Transverse colon (tissue), 4 donors: ENCODE measurements at regions not wholly inside any gene's neighbourhood (a gene's known extent, or its start where the extent isn't known, plus 50 kb on each side); places are given as distances from the start of the nearest gene placed in this dataset.

Source experiments
- DNase-seq: peaks from one replicate; pipeline ENCODE4 v3.0.0-alpha.2; 2019
- H3K27ac ChIP-seq, 4 donors: fragments of 200-600 bp; sonication (generic); 2 replicates each; pipeline ENCODE4 v1.5.1; 2016 to 2018; ENCODE audit warnings: inconsistent platforms in 4 of 4
- H3K27me3 ChIP-seq: fragments of 200-600 bp; sonication (generic); 2 replicates; pipeline ENCODE4 v1.5.1; 2017; ENCODE audit warnings: inconsistent platforms
- H3K36me3 ChIP-seq, 4 donors: fragments of 200-600 bp; sonication (generic); 2 replicates each; pipeline ENCODE4 v1.5.1; 2017 to 2019; ENCODE audit warnings: inconsistent platforms in 4 of 4
- H3K4me1 ChIP-seq, 4 donors: fragments of 200-600 bp; sonication (generic); 2 replicates each; pipeline ENCODE4 v1.5.1; 2017 to 2020; ENCODE audit warnings: inconsistent platforms in 4 of 4
- H3K4me3 ChIP-seq, 4 donors: fragments of 200-600 bp; sonication (generic); 1 replicate in 1 of 4; 2 replicates in 3 of 4; pipeline versions ENCODE4 v1.5.1 to v1.6.1; 2017 to 2019; ENCODE audit warnings: inconsistent platforms in 4 of 4
- H3K9me3 ChIP-seq, 2 donors: fragments of 200-600 bp; sonication (generic); 2 replicates each; pipeline ENCODE4 v1.5.1; 2017 to 2019; ENCODE audit warnings: inconsistent platforms in 2 of 2
- EP300 ChIP-seq: sonication (generic); formaldehyde crosslinking; IDR thresholded peaks from one replicate; pipeline ENCODE4 v1.6.1; 2017; ENCODE audit warnings: antibody characterized with exemption, low read depth
- POLR2A ChIP-seq: fragments of 450-650 bp; IDR thresholded peaks from one replicate; pipeline ENCODE4 v1.6.1; 2016; ENCODE audit warnings: antibody characterized with exemption, mild to moderate bottlenecking, moderate library complexity
- POLR2AphosphoS5 ChIP-seq, 3 donors: sonication (generic); formaldehyde crosslinking; IDR thresholded peaks; one replicate each; pipeline ENCODE4 v1.6.1; 2016; ENCODE audit warnings: antibody characterized with exemption in 3 of 3
- WGBS, 2 donors: methylation state at CpG; one replicate each; pipeline ENCODE4 v1.1.5; 2018; ENCODE audit warnings: low coverage in 1 of 2; 5-methylcytosine and 5-hydroxymethylcytosine counted together
- in situ Hi-C, 4 donors: fragments of 200-750 bp; cut with MboI; loops; one replicate each; pipeline versions ENCODE4 v1.15.0 to v1.15.1; 2017; ENCODE audit warnings: low sequenced_read_pairs in 3 of 4, low pct_ligation_motif_present in 1 of 4, low pct_unique_long_range_greater_than_20kb in 1 of 4
- intact Hi-C: fragments of 100-400 bp; cut with DNase I; formaldehyde crosslinking; loops from one replicate; pipeline ENCODE4 v1.15.1; 2023; ENCODE audit warnings: low total_unique reads
- TF ChIP-seq, protein P1 (sequence below), 5 experiments: fragments of 200-600 bp in 3 of 5; fragments of 450-650 bp in 2 of 5; sonication (generic) in 3 of 5; IDR thresholded peaks; 1 replicate in 2 of 5; 2 replicates in 3 of 5; pipeline ENCODE4 v1.5.1; 2016 to 2017; ENCODE audit warnings: antibody characterized with exemption in 5 of 5, inconsistent platforms in 3 of 5, mild to moderate bottlenecking in 2 of 5, moderate library complexity in 1 of 5

- Histone ChIP-seq H3K27ac (peak overlapping the region in 2 of 4 donors; percentile 21 to 22), H3K27me3 (no peaks in the 10 kb centered on the region), H3K9me3 (no peaks in the 10 kb centered on the region), H3K4me1 (peaks cover 0 to 8% (median 0%) of the 10 kb centered on the region in 4 donors), H3K4me3 (no peak overlapping the region), H3K36me3 (no peaks in the 10 kb centered on the region)
- 90 to 91% methylated on average over 2 of the region's 2 CpGs for WGBS, 2 donors
- in situ Hi-C loops (loop anchor here in 2 of 4 donors (25.0 kb wide), 1 partner anchor 412 kb away; the partner anchor contains the start of gene ADAMTS6 (in 2 of the 2)), intact Hi-C loops (no loop called here)
- TF ChIP-seq, protein P1, sequence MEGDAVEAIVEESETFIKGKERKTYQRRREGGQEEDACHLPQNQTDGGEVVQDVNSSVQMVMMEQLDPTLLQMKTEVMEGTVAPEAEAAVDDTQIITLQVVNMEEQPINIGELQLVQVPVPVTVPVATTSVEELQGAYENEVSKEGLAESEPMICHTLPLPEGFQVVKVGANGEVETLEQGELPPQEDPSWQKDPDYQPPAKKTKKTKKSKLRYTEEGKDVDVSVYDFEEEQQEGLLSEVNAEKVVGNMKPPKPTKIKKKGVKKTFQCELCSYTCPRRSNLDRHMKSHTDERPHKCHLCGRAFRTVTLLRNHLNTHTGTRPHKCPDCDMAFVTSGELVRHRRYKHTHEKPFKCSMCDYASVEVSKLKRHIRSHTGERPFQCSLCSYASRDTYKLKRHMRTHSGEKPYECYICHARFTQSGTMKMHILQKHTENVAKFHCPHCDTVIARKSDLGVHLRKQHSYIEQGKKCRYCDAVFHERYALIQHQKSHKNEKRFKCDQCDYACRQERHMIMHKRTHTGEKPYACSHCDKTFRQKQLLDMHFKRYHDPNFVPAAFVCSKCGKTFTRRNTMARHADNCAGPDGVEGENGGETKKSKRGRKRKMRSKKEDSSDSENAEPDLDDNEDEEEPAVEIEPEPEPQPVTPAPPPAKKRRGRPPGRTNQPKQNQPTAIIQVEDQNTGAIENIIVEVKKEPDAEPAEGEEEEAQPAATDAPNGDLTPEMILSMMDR (IDR thresholded peaks at IDR 0.05): no peak
- TF ChIP-seq EP300 (no peak), POLR2A (no peak), POLR2AphosphoS5 (IDR thresholded peaks at IDR 0.05) (no peak)
- no peak for DNase-seq
Observed at GRCh38 chr5:65075623-65076250, 307.0 kb downstream of the CWC27 start.

DNA sequence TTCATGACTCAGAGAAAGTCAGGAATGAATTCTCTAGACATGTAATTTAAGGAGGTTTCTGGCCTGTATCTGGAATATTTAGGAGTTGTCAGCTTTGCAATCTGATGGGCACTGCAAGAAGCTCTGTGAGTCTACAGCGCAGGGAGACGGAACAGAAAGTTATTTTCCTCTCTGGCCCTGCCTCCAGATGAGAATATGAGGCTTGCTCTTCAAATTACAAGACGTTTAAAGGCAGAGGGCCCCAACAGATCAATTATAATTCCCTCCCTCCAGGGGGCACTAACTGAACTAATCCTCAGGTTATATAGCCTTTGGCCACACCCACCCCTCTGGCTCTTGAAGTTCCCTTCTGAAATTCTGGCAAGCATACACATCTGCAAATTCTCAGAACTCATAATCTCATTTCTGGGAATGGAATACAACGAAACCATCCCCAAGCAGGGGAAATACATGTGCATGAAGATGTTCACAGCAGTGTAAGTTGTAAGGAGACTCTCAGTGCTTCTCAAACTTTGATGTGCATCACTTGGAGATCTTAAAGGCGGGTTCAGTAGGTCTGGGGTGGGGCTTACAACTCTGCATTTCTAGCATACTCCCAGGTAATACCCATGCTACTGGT is 307.6 kb downstream of the CWC27 start:
- H3K4me3 ChIP-seq: no peak overlapping the region
- in situ Hi-C loops: loop anchor here in 2 of 4 donors (25.0 kb wide), 1 partner anchor 411 kb away; the partner anchor contains the start of gene ADAMTS6 (in 2 of the 2)
- WGBS, 2 donors: 57% methylated on average over 5 of the region's 5 CpGs; no CpG with 5 or more reads in 1 of the 2 donors

DNA sequence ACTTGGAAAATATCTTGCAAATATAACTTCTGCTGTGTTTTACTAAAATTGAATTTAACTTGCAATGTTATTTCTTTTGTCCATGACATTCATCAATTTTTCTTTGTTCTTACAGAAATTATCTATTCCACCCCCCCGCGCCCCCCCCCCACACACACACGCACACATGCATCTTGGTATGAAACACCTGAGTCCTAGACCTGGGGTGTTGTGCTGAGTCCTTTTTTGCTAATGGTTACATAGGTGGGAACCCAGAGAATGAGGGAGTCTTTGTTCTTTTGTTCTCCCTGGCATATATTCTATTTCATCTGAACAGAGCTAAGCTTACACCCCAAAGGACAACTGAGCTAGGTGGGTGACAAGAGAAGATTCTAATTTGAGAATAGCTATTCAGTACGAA is 308.9 kb downstream of the CWC27 start:
- no peaks in the 10 kb centered on the region for H3K9me3 ChIP-seq
- WGBS, 2 donors: 74 to 92% methylated on average over 2 to 4 of the region's 4 CpGs
- intact Hi-C loops: no loop called here
- in situ Hi-C loops: loop anchor here in 2 of 4 donors (25.0 kb wide), 1 partner anchor 410 kb away; the partner anchor contains the start of gene ADAMTS6 (in 2 of the 2)
- no peaks in the 10 kb centered on the region for H3K27me3 ChIP-seq
- DNase-seq: no peak
- no peaks in the 10 kb centered on the region for H3K36me3 ChIP-seq
- no peak overlapping the region for H3K27ac ChIP-seq
- H3K4me3 ChIP-seq: no peak overlapping the region
- peaks cover 0 to 8% (median 0%) of the 10 kb centered on the region in 4 donors for H3K4me1 ChIP-seq
- no peak for TF ChIP-seq POLR2AphosphoS5 (IDR thresholded peaks at IDR 0.05)
- TF ChIP-seq POLR2A: no peak
- no peak for TF ChIP-seq EP300
- TF ChIP-seq, protein P1 (IDR thresholded peaks at IDR 0.05): no peak

More for the DNA sequence above, 307.6 kb downstream of the CWC27 start:
- Histone ChIP-seq H3K36me3 (no peaks in the 10 kb centered on the region), H3K4me1 (peaks cover 0 to 8% (median 0%) of the 10 kb centered on the region in 4 donors), H3K27me3 (no peaks in the 10 kb centered on the region), H3K9me3 (no peaks in the 10 kb centered on the region), H3K27ac (peak overlapping the region in 2 of 4 donors; percentile 21 to 22)
- DNase-seq: peak; percentile 17
- TF ChIP-seq, protein P1 (IDR thresholded peaks at IDR 0.05): peak in 2 of 5 experiments; percentile 14 to 17
- TF ChIP-seq POLR2A (no peak), EP300 (no peak), POLR2AphosphoS5 (IDR thresholded peaks at IDR 0.05) (no peak)
- intact Hi-C loops: no loop called here

DNA sequence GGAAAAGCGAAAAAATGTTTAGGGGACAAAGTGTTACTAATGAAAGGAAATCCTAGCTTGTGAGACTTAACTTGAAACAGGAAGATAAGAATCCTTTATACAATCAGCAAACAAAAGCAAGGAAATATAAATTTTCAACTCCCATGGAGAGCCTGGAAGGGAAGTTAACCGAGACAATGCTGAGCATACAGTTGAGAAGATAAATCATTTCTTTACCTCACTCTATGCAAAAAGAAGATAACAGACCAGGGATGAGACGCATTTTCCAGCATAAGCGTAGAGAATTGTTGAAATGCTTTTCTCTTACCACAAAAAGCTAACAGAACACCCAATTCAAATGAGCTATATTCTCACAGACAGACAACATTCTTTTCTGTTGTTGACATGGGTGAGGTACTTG is 309.6 kb downstream of the CWC27 start:
- 75 to 78% methylated on average over 2 to 4 of the region's 4 CpGs for WGBS, 2 donors

More for the DNA sequence above, 309.6 kb downstream of the CWC27 start:
- peaks cover 0 to 4% (median 0%) of the 10 kb centered on the region in 4 donors for H3K4me1 ChIP-seq
- H3K27ac ChIP-seq: no peak overlapping the region
- H3K4me3 ChIP-seq: no peak overlapping the region
- no peaks in the 10 kb centered on the region for H3K36me3 ChIP-seq
- no peaks in the 10 kb centered on the region for H3K27me3 ChIP-seq
- TF ChIP-seq, protein P1 (IDR thresholded peaks at IDR 0.05): no peak
- no peak for TF ChIP-seq EP300
- TF ChIP-seq POLR2A: no peak
- TF ChIP-seq POLR2AphosphoS5 (IDR thresholded peaks at IDR 0.05): no peak
- in situ Hi-C loops (loop anchor here in 2 of 4 donors (25.0 kb wide), 1 partner anchor 409 kb away; the partner anchor contains the start of gene ADAMTS6 (in 2 of the 2)), intact Hi-C loops (no loop called here)
- DNase-seq: no peak
- H3K9me3 ChIP-seq: no peaks in the 10 kb centered on the region
